Spleen (tissue), 7 donors: ENCODE measurements at regions not wholly inside any gene's neighbourhood (a gene's known extent, or its start where the extent isn't known, plus 50 kb on each side); places are given as distances from the start of the nearest gene placed in this dataset.

ENCODE experiments used
- POLR2AphosphoS5 ChIP-seq, 3 donors: sonication (generic); formaldehyde crosslinking; IDR thresholded peaks; one replicate each; pipeline ENCODE4 v1.5.1; 2017; ENCODE audit warnings: antibody characterized with exemption in 3 of 3
- TF ChIP-seq, protein P1 (sequence below), 11 experiments: fragments of 200-600 bp in 7 of 11; fragments of 450-650 bp in 4 of 11; sonication (generic) in 4 of 11; IDR thresholded peaks in 8 of 11; conservative IDR thresholded peaks in 3 of 11; 1 replicate in 7 of 11; 2 replicates in 4 of 11; pipeline versions ENCODE4 v1.4.0 to v1.8.0; 2016 to 2021; ENCODE audit warnings: antibody characterized with exemption in 11 of 11, inconsistent platforms in 4 of 11, mild to moderate bottlenecking in 1 of 11
- donor health status: DM: no; HTN: no; CAD: no; lungs with moderate emphysema.
- donor health status: DM: no; HTN: no; CAD: no.
- donor health status: DM: no; HTN: no; CAD: no.

DNA sequence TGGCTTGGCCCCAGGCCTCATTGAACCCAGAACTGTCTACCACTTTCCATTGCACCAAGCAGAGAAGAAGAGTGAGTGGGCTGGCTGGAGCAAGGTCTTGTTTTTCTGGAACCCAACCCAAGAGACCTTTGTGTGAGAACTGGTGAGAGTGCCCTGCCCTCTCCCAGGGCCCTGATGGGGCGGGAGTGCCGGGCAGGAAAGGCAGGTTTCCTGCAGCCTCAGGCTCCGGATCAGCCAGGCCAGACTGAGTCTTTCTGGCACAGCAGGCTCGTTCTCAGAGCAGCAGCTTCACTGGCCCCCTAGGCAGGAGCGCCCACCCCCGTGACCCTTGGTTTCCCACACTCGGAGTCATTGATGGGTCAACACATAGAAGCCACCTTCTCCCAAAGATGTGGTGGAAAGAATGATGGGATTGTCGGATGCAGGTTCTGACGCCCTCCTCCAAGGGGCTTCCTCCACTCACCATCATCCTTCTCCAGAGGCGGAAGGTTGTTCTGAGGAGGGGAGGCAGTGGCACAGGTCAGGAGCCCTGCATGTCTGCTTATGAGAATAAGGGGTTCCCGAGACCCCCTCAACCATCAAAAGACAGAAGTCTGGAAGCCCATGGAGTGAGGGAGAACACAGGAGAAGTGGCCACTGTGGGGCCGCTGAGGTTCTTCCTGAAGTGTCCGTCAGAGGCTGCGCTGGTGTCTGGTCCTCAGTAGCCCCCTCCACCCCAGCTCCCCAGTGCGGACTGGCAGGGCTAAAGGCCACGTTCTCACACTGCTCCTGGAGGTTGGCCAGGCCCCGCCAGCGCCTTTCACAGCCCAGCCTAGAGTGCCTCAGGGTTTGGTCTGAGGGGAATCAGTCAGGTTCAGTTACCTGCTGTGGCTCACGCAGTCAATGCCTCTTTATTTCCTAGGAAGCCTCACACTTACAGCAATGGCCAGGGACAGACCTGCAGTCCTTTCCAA is 62.8 kb upstream of the LAPTM4A start:
- TF ChIP-seq, protein P1, sequence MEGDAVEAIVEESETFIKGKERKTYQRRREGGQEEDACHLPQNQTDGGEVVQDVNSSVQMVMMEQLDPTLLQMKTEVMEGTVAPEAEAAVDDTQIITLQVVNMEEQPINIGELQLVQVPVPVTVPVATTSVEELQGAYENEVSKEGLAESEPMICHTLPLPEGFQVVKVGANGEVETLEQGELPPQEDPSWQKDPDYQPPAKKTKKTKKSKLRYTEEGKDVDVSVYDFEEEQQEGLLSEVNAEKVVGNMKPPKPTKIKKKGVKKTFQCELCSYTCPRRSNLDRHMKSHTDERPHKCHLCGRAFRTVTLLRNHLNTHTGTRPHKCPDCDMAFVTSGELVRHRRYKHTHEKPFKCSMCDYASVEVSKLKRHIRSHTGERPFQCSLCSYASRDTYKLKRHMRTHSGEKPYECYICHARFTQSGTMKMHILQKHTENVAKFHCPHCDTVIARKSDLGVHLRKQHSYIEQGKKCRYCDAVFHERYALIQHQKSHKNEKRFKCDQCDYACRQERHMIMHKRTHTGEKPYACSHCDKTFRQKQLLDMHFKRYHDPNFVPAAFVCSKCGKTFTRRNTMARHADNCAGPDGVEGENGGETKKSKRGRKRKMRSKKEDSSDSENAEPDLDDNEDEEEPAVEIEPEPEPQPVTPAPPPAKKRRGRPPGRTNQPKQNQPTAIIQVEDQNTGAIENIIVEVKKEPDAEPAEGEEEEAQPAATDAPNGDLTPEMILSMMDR (IDR thresholded peaks at IDR 0.05 in 8 of 11, conservative IDR thresholded peaks at IDR 0.05 in 3 of 11) = no peak
- TF ChIP-seq POLR2AphosphoS5 (IDR thresholded peaks at IDR 0.05) = no peak
